ENCODE measurements at regions not wholly inside any gene's neighbourhood (a gene's known extent, or its start where the extent isn't known, plus 50 kb on each side); places are given as distances from the start of the nearest gene placed in this dataset.

DNA sequence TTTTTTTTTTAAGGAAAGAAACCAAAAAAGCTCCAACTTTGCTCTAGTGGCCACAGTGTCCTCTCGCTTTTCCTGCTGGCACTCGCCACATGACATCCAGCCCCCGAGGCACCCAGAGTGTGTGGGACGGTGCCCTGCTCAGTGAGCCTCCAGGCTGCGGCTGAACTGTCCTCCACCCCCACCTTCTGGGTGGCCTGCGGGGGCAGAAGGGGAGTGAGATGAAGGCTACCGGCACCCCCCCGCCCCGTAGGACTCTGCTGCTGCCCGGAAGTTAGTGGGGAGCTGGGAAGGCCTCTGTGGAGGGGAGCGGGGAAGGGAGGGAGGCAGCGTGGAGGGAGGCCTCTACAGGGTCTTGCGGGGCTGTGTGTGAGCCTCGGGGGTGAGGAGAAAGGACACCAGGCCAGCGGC, 264.4 kb downstream of the CTTN start:
- TF ChIP-seq, protein P1, sequence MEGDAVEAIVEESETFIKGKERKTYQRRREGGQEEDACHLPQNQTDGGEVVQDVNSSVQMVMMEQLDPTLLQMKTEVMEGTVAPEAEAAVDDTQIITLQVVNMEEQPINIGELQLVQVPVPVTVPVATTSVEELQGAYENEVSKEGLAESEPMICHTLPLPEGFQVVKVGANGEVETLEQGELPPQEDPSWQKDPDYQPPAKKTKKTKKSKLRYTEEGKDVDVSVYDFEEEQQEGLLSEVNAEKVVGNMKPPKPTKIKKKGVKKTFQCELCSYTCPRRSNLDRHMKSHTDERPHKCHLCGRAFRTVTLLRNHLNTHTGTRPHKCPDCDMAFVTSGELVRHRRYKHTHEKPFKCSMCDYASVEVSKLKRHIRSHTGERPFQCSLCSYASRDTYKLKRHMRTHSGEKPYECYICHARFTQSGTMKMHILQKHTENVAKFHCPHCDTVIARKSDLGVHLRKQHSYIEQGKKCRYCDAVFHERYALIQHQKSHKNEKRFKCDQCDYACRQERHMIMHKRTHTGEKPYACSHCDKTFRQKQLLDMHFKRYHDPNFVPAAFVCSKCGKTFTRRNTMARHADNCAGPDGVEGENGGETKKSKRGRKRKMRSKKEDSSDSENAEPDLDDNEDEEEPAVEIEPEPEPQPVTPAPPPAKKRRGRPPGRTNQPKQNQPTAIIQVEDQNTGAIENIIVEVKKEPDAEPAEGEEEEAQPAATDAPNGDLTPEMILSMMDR (IDR thresholded peaks at IDR 0.05), result no peak
- TF ChIP-seq EZH2 (IDR thresholded peaks at IDR 0.05), result no peak
- TF ChIP-seq EZH2phosphoT487 (IDR thresholded peaks at IDR 0.05), result no peak

Measured in neural progenitor cell (in vitro differentiated cells).